HEK293T (cell line): ENCODE measurements at regions not wholly inside any gene's neighbourhood (a gene's known extent, or its start where the extent isn't known, plus 50 kb on each side); places are given as distances from the start of the nearest gene placed in this dataset.

Source experiments
- BHLHE40 ChIP-seq: fragments of 450-650 bp; IDR thresholded peaks from 2 replicates; pipeline ENCODE4 v1.6.1; 2016; ENCODE audit warnings: mild to moderate bottlenecking, moderate library complexity, borderline replicate concordance
- ELF4 ChIP-seq: fragments of 450-650 bp; IDR thresholded peaks from 2 replicates; pipeline ENCODE4 v1.6.1; 2017; ENCODE audit warnings: antibody characterized with exemption
- FOXK2 ChIP-seq: fragments of 450-650 bp; IDR thresholded peaks from 2 replicates; pipeline ENCODE4 v1.6.1; 2016; ENCODE audit warnings: mild to moderate bottlenecking
- NFRKB ChIP-seq: fragments of 450-650 bp; IDR thresholded peaks from 2 replicates; pipeline ENCODE4 v1.6.1; 2016; ENCODE audit warnings: mild to moderate bottlenecking, moderate library complexity

DNA sequence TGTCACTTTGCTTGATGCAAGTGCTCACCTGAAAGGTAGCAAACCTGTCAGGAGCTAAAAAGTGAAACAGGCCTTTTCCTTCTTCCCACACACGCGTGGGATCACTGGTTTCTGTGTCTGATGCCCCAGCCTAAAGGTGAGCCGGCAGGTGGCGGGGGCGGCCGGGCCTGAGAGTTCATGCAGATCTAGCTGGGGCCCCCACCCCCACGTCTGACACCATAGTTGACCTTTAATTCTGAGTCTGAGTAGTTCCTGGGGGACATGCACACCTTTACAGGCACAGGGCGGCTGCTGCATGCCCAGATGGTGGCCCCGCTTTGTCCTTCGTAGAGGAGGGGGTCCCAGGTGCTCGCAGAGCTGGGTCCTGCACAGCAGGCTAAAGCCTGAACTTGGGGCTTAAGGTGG lies 345.3 kb downstream of the TEX29 start:
- TF ChIP-seq NFRKB (no peak), BHLHE40 (no peak), ELF4 (no peak), FOXK2 (no peak)
